Daoy (cell line): ENCODE measurements at regions not wholly inside any gene's neighbourhood (a gene's known extent, or its start where the extent isn't known, plus 50 kb on each side); places are given as distances from the start of the nearest gene placed in this dataset.

Experiments used
- DNase-seq: peaks from one replicate; pipeline ENCODE4 v3.0.0-alpha.2; 2015; ENCODE audit warnings: low read depth

DNA sequence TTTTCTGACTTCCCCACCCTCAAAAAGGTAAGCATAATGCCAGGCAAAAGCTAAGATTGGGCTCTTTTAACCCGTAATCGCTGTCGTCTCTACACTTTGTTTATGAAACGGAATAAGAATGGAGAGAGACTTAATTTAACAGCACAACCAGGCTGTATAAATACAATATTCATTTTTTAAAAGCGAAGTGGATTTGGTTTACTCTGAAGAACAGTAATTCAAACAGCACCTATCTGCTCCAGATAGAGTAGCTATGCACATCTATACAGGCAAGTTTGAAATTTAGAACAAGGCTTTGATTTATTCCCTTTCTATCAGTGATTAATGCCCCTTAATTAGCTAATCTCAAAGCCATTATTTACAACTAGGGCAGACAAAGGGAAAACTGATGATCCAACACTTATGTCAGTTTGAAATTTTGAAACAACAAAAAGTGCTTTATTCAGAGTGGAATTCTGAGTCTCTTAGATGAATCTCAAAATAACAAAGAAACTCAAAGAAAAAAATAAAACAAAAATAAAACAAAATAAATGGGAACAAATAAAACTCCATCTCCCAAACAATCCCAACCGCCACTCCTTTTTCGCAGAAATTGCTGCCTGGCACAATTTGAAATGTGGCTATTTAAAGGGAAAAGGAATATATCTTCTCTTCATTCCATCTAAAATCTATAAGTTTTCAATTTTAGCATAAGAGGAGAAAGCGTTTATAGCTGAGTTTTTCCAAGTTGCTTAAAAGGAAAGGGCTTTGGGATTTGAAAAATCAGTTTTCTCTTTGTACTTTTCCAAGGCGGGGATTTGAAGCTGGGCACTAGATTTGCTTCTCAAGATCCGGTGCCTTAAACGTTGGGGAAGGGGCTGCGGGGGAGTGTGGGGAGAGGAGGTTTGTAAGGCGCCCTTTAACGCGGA, 298.6 kb downstream of the PARP8 start:
- DNase-seq, result no peak

DNA sequence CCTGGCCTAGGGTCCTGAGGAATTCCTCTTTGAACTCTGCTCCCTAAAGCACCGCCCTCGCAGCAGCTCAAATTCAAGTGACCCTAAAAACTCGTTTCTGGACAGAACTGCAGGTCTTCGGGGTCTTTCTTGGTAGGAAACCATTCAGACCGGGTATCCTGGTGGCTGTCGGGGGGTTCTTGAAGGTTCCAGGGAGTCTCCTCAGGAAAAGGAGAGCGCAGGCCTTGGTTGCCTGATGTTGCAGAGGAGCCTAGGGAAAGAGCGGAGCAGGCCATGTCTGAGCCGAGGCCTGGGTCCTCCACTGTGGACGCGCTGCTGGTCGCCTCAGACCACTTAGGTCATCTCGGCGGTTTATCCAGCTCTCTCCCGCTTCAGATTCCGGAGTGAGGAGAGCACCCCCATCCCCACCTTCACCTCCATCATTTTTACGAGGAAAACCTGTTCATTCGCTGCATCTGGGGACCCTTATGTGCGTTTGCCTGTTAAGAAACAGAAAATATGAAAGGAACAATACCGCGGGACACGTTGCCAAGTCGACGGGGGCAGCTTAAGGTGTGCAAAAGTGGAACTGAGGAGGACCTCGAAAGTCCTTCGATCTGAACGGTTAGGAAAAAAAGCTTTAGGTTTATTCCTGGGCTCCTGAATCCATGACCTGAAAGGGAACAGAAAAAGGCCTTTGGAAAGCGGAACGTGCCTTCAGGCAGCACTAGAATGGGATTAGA, 299.4 kb downstream of the PARP8 start:
- peak; percentile 2 for DNase-seq

DNA sequence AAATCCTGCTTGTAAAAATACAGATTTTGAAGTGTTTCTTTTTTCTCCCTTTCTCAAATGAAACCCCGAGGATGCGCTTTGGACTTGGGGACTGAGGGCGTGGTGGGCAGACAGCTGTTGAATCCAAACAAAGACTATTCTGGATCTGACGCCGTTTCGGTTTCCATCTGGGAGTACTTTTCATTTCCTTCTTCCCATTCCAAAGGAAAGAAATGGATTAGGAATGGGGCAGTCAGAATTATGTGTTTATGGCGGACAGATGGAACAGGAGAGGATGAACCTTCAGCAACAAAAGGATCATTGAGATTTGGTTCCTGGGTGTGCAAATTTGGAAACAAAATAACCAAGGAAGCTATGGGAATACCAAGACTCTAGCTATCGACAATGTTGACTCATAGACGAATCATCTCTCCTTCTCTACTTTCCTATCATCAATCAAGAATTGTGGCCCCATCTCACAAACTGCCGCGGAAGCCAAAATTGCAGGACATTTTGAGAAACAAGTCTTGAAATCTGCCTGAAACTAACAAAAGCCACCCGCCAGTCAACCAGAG, 300.6 kb downstream of the PARP8 start:
- peak; percentile 25 for DNase-seq

DNA sequence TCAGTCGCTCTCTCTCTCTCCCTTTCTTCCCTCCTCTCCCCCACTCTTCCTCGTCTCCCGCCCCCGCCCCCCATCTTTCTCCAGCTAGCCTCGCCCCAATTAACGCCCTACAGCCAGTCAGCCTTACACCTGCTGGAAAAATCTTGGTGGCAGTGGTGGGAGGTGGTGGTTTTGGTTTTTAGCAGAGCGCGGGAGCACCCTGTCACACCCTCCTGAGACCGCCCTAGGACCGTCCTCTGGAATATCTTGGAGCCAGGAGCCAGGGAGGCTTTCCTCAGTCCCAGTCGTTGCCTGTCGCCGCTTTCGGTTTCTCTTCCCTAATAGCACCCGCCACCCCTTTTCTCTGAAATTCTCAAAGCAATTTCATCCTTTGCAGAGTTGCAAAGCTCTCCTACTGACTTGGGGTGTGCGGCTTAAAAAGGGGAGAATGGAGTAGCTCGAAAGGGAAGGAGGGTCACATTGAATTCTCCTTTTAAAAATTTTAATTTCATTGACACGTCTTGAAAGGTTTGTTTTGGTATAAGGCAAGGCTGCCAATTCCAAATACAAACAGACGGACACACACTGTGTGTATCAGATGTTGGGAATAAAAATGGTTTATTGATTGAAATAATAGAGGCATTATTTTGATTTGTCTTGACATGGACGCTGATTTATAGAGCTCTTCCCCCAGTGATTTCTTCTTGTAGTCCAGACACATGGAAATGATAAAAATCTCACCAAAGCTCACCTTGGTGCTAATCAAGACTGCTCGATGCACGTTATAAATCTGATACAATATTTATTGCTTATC, 301.3 kb downstream of the PARP8 start:
- DNase-seq, result peak; percentile 56

DNA sequence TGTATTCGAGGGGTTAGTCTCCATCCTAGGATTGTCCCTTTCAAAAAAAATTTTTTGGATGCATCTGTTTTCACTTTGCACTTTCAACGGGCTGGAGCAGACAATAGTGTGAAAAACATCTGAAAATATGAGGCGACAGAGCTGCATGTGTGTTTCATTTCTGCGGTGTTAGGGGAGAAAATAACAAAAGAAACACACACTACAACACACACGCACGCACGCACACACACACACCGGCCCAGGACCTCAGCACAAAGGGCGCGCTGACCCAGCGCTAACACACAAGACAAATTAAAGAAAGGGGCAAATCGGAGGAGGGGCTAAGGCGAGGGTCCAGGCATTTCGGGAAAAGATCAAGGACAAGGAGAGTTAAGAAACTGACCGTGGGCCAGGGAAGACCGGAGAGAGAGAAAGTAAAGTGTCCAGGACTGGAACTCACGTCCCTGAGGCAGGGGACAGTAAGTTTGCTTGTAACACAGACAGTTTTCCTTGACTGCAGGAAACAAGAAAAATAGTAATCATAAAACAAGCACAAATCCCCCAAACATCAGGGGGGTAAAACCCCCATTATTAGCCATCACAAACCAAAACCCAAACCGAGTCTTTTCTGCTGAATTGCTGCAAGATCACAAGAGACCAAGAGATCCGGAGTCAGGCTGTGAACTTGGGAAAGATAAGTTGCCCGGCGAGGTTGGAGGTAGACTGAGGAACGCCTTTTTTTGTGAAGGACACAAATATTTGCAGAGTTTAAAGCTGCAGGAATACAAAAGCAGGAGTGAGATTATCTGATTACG, 302.1 kb downstream of the PARP8 start:
- DNase-seq, result peak; percentile 7

DNA sequence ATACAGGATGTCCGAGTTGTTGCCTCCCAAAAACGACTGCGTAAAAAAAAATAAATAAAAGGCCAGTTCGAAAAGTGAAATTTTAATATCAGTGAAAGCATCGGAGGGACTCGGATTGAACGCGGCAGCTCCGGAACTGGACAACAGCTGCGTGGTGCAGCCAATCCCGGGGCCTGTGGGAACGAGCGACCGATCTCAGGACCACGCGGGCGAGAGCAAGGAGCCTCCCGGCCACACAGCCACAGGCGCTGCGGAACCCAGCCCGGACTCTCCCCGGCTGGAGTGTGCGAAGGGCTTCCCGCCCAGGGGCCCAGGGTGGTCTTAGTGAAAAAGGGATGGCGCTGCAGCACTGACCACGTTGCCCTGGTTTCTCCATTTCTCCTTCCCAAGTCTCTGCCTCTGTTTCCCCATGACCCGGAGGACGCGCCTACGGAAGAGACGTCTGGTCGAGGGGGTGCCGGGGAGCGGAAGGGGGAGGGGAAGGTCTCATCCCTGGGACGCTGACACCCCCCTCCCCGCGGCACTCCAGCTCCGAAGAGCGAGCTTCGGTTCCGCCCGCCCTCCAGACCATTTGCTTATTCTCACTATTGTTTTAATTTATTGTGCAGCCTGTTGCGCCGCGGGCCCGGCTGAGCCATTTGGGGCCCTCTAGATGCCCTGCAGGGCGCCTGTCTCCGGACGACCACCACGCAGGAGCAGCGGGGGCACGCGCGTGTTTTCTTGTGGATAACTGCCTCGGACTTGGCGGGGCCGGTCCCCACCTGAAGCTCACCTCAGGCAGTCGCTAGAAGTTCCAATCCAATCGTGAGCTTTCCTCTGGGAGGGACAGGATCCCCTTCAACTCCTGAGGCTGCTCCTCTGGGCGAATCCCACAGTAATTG, 303.0 kb downstream of the PARP8 start:
- peak; percentile 13 for DNase-seq

DNA sequence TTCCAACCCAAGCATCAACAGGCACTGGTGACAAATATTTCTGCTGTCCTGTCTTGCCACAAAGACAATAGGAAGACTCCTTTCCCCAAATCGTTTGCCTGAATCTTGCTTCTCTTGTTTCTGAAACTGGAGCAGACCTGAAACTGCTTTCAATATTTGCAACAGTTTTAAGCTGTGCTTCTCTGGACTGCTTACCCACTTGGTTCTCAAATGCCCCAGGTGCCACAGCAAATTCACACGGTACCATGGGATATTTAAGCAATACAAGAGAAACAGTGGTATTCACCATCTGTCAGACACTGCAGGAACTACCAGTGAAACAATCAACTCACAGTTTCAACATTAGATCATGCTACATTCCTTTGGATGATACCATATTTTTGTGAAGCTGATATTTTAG, 309.4 kb downstream of the PARP8 start:
- DNase-seq, result no peak

DNA sequence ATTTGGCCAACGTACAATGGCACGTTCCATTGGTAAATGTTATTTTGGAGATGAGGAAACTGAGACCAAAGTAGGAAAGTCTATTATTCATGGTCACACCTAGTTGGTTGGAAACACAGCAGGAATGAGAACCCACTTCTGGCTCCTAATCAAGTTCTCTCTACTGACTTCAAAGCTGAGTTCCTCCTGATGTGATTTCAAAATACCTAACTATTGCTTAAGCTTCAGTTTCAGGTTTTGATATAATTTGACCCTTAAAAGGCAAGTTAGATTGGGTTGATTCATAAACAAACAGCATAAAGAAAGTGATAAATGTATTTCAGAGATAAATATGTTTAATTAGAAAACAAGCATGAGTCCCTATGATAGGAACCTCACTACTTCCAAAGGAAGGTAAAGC, 312.5 kb downstream of the PARP8 start:
- no peak for DNase-seq

DNA sequence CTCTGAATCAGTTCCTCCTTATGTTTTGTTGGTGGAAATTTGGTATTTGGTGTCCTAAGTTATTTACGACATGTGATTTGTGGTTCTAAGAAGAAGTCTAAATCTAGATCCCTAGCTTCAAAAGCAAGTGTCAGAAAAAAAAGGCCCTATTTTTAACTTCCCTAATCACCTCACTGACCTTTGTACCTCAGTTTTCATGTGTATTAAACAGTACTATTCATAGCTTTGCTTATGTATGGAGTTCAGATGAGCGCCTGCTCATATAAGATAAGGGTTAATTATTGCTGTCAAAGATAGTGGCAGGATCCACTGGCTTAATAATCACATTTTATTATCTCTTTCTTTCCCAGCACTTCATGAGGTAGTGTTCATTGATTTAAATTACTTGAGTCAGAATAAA, 318.2 kb downstream of the PARP8 start:
- DNase-seq, result no peak

DNA sequence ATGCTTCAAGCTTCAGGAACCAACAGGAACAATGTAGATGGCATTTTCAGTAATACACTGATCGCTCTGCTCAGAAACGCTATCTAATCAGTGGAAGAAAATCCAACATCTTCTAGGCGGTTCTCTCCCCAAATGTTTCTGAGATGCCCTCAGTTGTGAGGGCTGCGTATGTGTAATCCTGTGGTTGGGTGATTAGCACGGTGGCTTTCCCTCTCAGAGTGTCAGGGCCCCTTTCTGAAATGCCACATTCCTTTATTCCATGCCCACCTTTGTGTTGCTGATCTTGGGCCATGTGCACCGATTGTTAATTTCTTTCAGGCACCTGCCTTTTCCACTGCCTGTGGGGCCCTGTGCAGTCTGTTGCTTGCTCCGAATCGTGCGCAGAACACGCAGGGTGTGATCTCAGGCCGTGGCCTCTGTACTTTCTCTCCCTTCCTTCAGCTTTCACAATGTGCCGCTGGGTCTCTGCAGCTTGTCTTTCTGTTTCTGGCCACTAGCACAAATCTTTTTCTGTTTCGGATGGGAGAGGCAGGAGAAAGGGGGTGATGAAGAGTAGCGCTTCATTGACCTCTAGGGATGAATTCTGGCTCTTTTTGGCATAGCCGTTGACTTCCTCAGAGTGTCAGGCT, 324.0 kb downstream of the PARP8 start:
- no peak for DNase-seq

DNA sequence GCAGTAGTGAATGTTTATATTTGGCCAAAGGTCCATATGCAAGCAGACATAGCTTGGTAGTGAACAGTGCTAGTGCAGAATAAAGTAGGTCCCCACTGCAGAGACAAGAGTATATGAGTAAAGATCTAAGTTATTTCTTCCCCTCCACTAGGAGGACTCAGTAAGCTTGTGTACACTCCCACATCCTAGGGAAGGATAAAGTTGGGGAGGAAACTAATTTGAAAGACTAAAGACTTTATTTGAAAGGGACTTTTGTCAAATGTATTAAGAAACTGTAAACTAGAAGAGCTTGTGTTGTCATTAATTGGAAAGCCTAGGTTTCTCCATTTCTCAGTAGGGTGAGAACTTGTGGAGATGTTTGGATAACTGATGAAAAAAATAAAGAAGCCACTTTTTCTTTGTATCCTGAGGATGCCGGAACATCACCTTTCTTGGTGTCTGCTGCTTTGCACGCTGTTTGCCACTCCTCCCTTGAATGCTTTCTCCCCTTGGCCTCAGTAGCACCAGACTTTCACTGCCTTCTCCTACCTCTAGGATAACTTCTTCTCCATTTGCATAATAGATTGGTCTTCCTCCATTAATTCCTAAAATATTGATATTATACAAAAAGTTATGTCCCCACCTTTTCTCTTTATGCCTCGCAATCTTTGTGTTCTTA, 329.0 kb downstream of the PARP8 start:
- DNase-seq, result no peak

DNA sequence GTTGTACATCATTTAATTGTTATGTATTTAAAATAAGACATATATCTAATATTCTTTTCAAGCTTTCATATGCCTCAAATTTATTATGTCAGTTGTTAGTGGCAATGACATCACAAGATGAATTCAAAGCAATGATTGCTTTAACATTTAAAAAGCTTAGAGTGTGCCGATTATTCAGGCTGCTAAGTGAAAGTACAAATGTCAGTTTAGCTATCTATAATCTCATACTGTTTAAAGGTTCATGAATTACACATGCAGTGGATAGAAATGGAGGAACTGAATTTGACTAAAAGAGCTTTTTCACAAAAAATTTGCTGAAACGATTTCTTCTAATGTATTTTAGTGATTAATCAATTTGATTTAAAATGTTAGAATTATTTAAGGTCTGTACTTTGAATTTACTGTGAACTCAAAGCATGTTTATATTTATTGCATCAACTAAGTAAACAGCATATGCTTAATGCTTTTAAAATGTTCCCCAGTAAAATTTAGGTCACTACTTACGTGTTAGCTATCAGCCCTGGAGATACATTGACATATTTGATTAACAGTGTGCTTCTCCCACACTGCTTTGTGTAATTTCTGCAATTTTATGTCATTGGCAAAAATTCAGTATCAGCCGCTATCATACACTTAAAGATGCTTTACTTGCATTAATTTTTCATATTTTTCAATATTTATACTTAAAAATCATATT, 334.9 kb downstream of the PARP8 start:
- no peak for DNase-seq

DNA sequence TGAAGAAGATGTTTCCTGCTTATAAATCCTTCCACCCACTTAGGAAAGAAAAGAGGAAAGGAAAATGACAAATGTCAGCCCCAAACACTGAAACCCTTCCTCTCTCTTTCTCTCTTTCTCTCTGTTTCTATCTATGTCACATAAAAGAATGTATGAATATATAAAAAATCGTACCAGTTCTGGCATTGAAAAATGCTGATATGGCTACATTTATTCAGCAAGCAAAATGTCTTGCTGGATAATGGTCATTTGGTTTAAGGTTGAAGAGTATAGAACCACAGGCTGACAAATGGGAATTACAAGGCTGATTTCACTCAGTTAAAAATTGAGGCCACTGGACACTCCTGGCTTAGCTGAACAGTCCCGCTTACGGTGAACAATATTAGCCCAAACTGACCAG, 335.9 kb downstream of the PARP8 start:
- no peak for DNase-seq

DNA sequence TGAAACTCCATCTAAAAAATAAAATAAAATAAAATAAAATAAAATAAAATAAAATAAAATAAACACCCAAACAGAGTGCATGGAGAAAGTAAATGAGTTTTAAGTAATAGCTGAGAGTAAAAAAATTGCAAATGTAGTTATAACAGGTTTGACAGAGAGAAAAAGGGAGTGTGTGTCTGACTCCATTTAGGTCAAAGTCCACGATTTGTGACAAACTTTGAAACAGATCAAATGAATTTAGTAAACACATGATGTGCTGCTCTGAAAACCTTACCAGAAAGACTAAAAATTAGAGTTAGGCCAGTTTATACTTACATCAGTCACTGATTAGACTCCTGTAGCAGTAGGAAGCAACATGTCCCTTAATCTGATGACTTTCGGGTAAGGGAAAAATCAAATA, 346.6 kb downstream of the PARP8 start:
- DNase-seq, result no peak

DNA sequence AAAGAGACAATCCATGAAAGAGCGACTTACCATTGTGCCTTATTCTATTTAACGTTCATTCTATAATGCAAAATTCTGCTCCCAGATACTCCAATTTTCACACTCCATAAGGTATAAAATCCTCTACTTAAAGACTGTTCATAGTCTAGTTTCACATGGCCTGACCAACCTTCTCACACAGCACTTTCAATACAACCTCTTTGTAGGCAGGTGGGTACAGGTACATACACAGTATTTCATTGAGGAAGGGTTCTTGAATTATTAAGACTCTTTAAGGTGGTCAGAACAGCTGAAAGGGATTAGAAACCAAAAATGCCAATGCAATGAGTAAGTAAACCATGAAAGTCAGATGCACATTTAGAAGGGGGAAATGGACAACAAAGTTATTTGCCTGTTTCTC, 352.0 kb downstream of the PARP8 start:
- DNase-seq, result no peak

DNA sequence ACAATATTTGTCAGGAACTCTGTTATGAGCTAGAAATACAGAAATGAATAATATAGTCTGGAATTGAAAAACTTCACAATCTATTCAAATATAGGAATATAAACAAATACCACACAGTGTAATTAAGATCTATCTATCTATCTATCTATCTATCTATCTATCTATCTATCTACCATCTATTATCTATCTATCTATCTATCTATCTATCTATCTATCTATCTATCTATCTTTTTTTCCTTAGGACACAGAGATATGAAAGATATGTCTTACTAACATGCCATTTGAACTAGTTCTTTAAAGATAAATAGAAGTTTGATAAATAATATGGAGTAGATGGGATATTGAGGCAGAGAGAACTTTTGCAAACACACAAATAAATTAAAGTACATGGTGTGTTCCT, 357.8 kb downstream of the PARP8 start:
- DNase-seq, result no peak

DNA sequence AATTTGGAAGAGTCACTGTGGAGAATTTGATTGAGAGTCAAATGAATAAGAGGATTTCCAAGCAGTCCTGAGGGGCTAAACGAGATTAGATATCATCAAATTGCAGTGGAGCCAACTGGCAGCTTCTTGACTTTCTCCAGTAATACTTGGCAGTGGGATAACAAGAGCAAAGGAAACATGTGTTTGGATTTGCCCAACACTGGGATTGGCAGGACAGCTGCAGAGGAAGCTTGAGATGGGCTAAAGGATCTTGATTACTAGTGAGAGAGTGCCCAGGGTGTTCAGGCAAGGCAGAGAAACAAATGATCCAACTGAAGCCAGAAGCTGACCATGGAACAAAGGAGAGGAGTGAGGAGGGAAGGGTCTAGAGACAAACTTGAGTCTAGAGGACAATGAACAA, 356.0 kb upstream of the ISL1 start:
- no peak for DNase-seq

DNA sequence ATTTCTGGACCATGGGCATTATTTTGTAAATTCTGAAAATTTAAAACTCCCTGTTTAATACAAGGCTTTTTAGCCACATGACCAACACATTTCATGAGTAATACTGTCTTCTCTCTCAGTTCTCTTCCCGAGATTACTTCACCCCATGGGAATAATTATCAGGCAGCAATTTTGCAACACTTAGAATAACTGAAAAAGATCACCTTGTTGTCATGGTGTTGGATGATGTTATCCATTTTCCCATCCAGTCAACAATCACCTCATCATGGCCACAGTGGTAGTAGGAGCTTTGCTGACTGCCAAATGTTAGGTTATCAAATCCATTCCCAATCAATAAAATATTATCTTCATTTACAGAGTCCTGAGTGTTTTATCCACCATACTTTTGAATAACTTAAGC, 354.9 kb upstream of the ISL1 start:
- DNase-seq, result no peak

DNA sequence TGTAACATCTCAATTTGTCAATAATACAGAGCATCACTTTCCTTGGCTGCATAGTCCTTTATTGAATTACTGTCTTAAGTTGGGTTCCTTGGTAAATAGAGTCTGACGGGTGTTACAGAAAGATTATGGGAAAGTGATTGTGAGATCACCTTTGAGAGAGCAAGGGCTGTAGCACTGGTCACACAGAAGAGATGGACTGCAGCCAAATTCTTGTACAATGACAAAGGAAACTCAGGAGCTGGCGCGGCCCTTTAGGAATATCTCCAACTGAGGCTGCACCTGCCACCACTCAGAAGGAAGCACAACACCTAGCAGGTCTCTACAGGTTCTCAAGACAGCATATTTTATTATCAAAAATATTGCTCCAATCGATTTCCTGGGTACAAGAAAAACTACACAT, 350.0 kb upstream of the ISL1 start:
- no peak for DNase-seq
